H1 (cell line): ENCODE measurements at regions not wholly inside any gene's neighbourhood (a gene's known extent, or its start where the extent isn't known, plus 50 kb on each side); places are given as distances from the start of the nearest gene placed in this dataset.

Experiments used
- CTCF ChIA-PET: fragments of 300-600 bp; sonication (Branson Sonifier 250); formaldehyde crosslinking; loops from one replicate; lab custom pipeline; 2021; ENCODE audit not compliant: partially characterized antibody; lab: Charles Lee
- POLR2A ChIA-PET: fragments of 300-600 bp; sonication (Branson Sonifier 250); formaldehyde crosslinking; loops from one replicate; lab custom pipeline; 2021; ENCODE audit warnings: inconsistent platforms; ENCODE audit not compliant: partially characterized antibody; lab: Charles Lee
- DNase-seq, 2 experiments: peaks; one replicate each; pipeline versions ENCODE4 v3.0.0 to v3.0.0-alpha.2; 2010 to 2022; ENCODE audit warnings: low spot score in 2 of 2, low read depth in 1 of 2, mixed read lengths in 1 of 2
- FAIRE-seq: peaks from 2 replicates; lab custom pipeline; 2011; peaks lifted over from hg19 to GRCh38; lab: Jason Lieb, UNC
- H2AFZ ChIP-seq: 2 replicates; pipeline ENCODE4 v1.8.1; 2012; ENCODE audit warnings: low read length, inconsistent platforms
- H2AK5ac ChIP-seq: 2 replicates; pipeline ENCODE4 v1.6.1; 2013; ENCODE audit warnings: low read depth, low read length
- H2BK120ac ChIP-seq: replicated peaks from 2 replicates; pipeline ENCODE3; 2013; ENCODE audit warnings: low read depth, low read length, inconsistent platforms
- H2BK12ac ChIP-seq: 2 replicates; pipeline ENCODE4 v1.6.1; 2013; ENCODE audit warnings: low read depth, low read length
- H2BK15ac ChIP-seq: 2 replicates; pipeline ENCODE4 v1.6.1; 2013; ENCODE audit warnings: low read length
- H2BK20ac ChIP-seq: 2 replicates; pipeline ENCODE4 v1.6.1; 2013; ENCODE audit warnings: low read length
- H2BK5ac ChIP-seq: 2 replicates; pipeline ENCODE4 v1.6.1; 2013; ENCODE audit warnings: low read depth, low read length
- H3K14ac ChIP-seq: 2 replicates; pipeline ENCODE4 v1.6.1; 2013; ENCODE audit warnings: inconsistent platforms; ENCODE audit not compliant: insufficient read length
- H3K18ac ChIP-seq: 2 replicates; pipeline ENCODE4 v1.6.1; 2013; ENCODE audit warnings: low read length; ENCODE audit errors: extremely low read depth
- H3K23ac ChIP-seq: 2 replicates; pipeline ENCODE4 v1.6.1; 2013; ENCODE audit warnings: inconsistent platforms; ENCODE audit not compliant: insufficient read length
- H3K23me2 ChIP-seq: 2 replicates; pipeline ENCODE4 v1.6.1; 2013; ENCODE audit warnings: low read depth, low read length
- H3K27ac ChIP-seq: 2 replicates; pipeline ENCODE4 v1.6.1; 2011; ENCODE audit warnings: low read depth, low read length, inconsistent platforms
- H3K27me3 ChIP-seq, 4 experiments: replicated peaks in 1 of 4; 1 replicate in 1 of 4; 2 replicates in 3 of 4; pipeline versions ENCODE4 v1.6.1 to v1.8.1; 2011 to 2013; ENCODE audit warnings: low read length in 3 of 4, mild to moderate bottlenecking in 3 of 4, inconsistent platforms in 2 of 4, mixed read lengths in 2 of 4, moderate library complexity in 1 of 4; ENCODE audit not compliant: control insufficient read depth in 3 of 4, insufficient read depth in 3 of 4; ENCODE audit errors: extremely low read depth in 1 of 4
- H3K36me3 ChIP-seq, 4 experiments: 2 replicates each; pipeline versions ENCODE4 v1.6.1 to v1.8.1; 2011 to 2013; ENCODE audit warnings: mild to moderate bottlenecking in 4 of 4, low read length in 3 of 4, moderate library complexity in 2 of 4, control low read depth in 1 of 4, inconsistent platforms in 1 of 4; ENCODE audit not compliant: insufficient read depth in 4 of 4, control insufficient read depth in 2 of 4
- H3K4ac ChIP-seq: replicated peaks from 2 replicates; pipeline ENCODE3; 2013; ENCODE audit warnings: low read length, low read depth, mixed read lengths, inconsistent platforms; ENCODE audit not compliant: insufficient read length
- H3K4me1 ChIP-seq, 4 experiments: replicated peaks in 1 of 4; 1 replicate in 1 of 4; 2 replicates in 3 of 4; pipeline versions ENCODE4 v1.6.1 to v1.8.1; 2011 to 2013; ENCODE audit warnings: low read length in 3 of 4, inconsistent platforms in 2 of 4, mixed read lengths in 1 of 4; ENCODE audit not compliant: insufficient read depth in 4 of 4, control insufficient read depth in 3 of 4
- H3K4me2 ChIP-seq, 2 experiments: 2 replicates each; pipeline versions ENCODE4 v1.6.1 to v1.8.1; 2011 to 2013; ENCODE audit warnings: low read depth in 2 of 2, low read length in 2 of 2, control low read depth in 1 of 2, inconsistent platforms in 1 of 2, mild to moderate bottlenecking in 1 of 2; ENCODE audit not compliant: insufficient read depth in 1 of 2
- H3K4me3 ChIP-seq, 4 experiments: fragments of 200-600, 300-600 bp in 1 of 4; sonication (generic), shearing (Covaris generic), sonication (Bioruptor Twin) in 1 of 4; 2 replicates each; pipeline versions ENCODE4 v1.5.1 to v1.8.1; 2011 to 2016; ENCODE audit warnings: low read length in 4 of 4, low read depth in 3 of 4, control low read depth in 2 of 4, inconsistent platforms in 2 of 4, mild to moderate bottlenecking in 2 of 4, mixed read lengths in 1 of 4, moderate library complexity in 1 of 4; ENCODE audit not compliant: insufficient read depth in 2 of 4; ENCODE audit errors: extremely low read depth in 1 of 4
- H3K56ac ChIP-seq: replicated peaks from 2 replicates; pipeline ENCODE3; 2013; ENCODE audit warnings: low read depth, mild to moderate bottlenecking, mixed read lengths, low read length, inconsistent platforms; ENCODE audit not compliant: insufficient read length
- H3K79me1 ChIP-seq: 2 replicates; pipeline ENCODE4 v1.6.1; 2013; ENCODE audit warnings: low read depth, low read length, control low read depth
- H3K79me2 ChIP-seq, 2 experiments: 2 replicates each; pipeline versions ENCODE4 v1.6.1 to v1.8.1; 2012 to 2013; ENCODE audit warnings: low read length in 2 of 2, mild to moderate bottlenecking in 2 of 2, inconsistent platforms in 1 of 2; ENCODE audit not compliant: insufficient read depth in 2 of 2, control insufficient read depth in 1 of 2
- H3K9ac ChIP-seq, 4 experiments: replicated peaks in 1 of 4; 1 replicate in 1 of 4; 2 replicates in 3 of 4; pipeline versions ENCODE4 v1.6.1 to v1.8.1; 2011 to 2013; ENCODE audit warnings: low read depth in 3 of 4, low read length in 3 of 4, control low read depth in 2 of 4, mild to moderate bottlenecking in 2 of 4, moderate library complexity in 2 of 4, inconsistent platforms in 1 of 4; ENCODE audit errors: extremely low read depth in 1 of 4
- H3K9me3 ChIP-seq, 2 experiments: 2 replicates each; pipeline versions ENCODE4 v1.6.1 to v1.8.1; 2012 to 2013; ENCODE audit warnings: mild to moderate bottlenecking in 2 of 2, moderate library complexity in 2 of 2, control low read depth in 1 of 2, inconsistent platforms in 1 of 2, low read depth in 1 of 2, low read length in 1 of 2, mixed read lengths in 1 of 2; ENCODE audit not compliant: insufficient read depth in 2 of 2
- H4K20me1 ChIP-seq, 2 experiments: replicated peaks in 1 of 2; 2 replicates each; pipeline versions ENCODE3 to v1.8.1; 2011 to 2013; ENCODE audit warnings: inconsistent platforms in 2 of 2, low read length in 2 of 2, mild to moderate bottlenecking in 1 of 2; ENCODE audit not compliant: insufficient read depth in 2 of 2, control insufficient read depth in 1 of 2
- H4K5ac ChIP-seq: 2 replicates; pipeline ENCODE4 v1.6.1; 2013; ENCODE audit warnings: low read length, low read depth, mixed read lengths, inconsistent platforms; ENCODE audit not compliant: insufficient read length
- H4K8ac ChIP-seq: 2 replicates; pipeline ENCODE4 v1.8.0; 2013; ENCODE audit warnings: mild to moderate bottlenecking, moderate library complexity, low read length, inconsistent platforms; ENCODE audit not compliant: insufficient read depth; ENCODE audit errors: extremely low read depth
- H4K91ac ChIP-seq: replicated peaks from 2 replicates; pipeline ENCODE3; 2013; ENCODE audit warnings: low read length, mixed read lengths, inconsistent platforms; ENCODE audit not compliant: insufficient read length
- CBX5 ChIP-seq: fragments of 300-800, 300-1000 bp; sonication (generic); IDR thresholded peaks from 2 replicates; pipeline ENCODE4 v1.7.1; 2016; ENCODE audit warnings: antibody characterized with exemption, low read length, low read depth
- CBX8 ChIP-seq: fragments of 300-800, 300-1000 bp; sonication (generic); IDR thresholded peaks from 2 replicates; pipeline ENCODE4 v1.7.1; 2016; ENCODE audit warnings: low read depth, low read length, borderline replicate concordance
- CREB1 ChIP-seq: IDR thresholded peaks from 2 replicates; pipeline ENCODE4 v1.6.1; 2012; ENCODE audit warnings: inconsistent platforms
- EP300 ChIP-seq, 2 experiments: IDR thresholded peaks; 1 replicate in 1 of 2; 2 replicates in 1 of 2; pipeline ENCODE4 v1.6.1; 2011 to 2012; ENCODE audit warnings: low read depth in 2 of 2, low read length in 2 of 2, mild to moderate bottlenecking in 2 of 2, borderline replicate concordance in 1 of 2, inconsistent platforms in 1 of 2, moderate library complexity in 1 of 2
- EZH2 ChIP-seq: fragments of 200-600 bp; sonication (generic); IDR thresholded peaks from 2 replicates; pipeline ENCODE4 v1.7.1; 2012; ENCODE audit warnings: low read depth, mild to moderate bottlenecking, moderate library complexity, low read length, inconsistent platforms; ENCODE audit not compliant: severe bottlenecking
- KDM5A ChIP-seq: fragments of 200-600 bp; IDR thresholded peaks from 2 replicates; pipeline ENCODE4 v1.7.1; 2012; ENCODE audit warnings: mild to moderate bottlenecking, low read length, inconsistent platforms, mixed read lengths
- PHF8 ChIP-seq: fragments of 200-600 bp; sonication (generic); conservative IDR thresholded peaks from 2 replicates; pipeline ENCODE4 v1.7.1; 2012; ENCODE audit warnings: low read depth, mild to moderate bottlenecking, inconsistent platforms, low read length, moderate library complexity
- SP1 ChIP-seq: IDR thresholded peaks from 2 replicates; pipeline ENCODE4 v1.6.1; 2011; ENCODE audit warnings: low read depth, low read length
- SRF ChIP-seq: IDR thresholded peaks from 2 replicates; pipeline ENCODE4 v1.6.1; 2011; ENCODE audit warnings: mild to moderate bottlenecking, low read depth, low read length, moderate library complexity
- WGBS, 2 experiments: shearing (Covaris generic) in 1 of 2; methylation state at CpG; one replicate each; pipeline versions ENCODE4 v1.1.6 to v1.1.7; 2013 to 2015; ENCODE audit warnings: low lambda C conversion rate in 2 of 2, mixed read lengths in 2 of 2, inconsistent platforms in 1 of 2, low coverage in 1 of 2, missing lambda C conversion rate in 1 of 2; ENCODE audit not compliant: insufficient replicate concordance in 2 of 2, insufficient coverage in 1 of 2, insufficient read length in 1 of 2; ENCODE audit errors: extremely low coverage in 1 of 2, missing lambda C conversion rate in 1 of 2; 5-methylcytosine and 5-hydroxymethylcytosine counted together
- TF ChIP-seq, protein P1 (sequence below): IDR thresholded peaks from 2 replicates; pipeline ENCODE4 v1.6.1; 2012; ENCODE audit warnings: inconsistent platforms

DNA sequence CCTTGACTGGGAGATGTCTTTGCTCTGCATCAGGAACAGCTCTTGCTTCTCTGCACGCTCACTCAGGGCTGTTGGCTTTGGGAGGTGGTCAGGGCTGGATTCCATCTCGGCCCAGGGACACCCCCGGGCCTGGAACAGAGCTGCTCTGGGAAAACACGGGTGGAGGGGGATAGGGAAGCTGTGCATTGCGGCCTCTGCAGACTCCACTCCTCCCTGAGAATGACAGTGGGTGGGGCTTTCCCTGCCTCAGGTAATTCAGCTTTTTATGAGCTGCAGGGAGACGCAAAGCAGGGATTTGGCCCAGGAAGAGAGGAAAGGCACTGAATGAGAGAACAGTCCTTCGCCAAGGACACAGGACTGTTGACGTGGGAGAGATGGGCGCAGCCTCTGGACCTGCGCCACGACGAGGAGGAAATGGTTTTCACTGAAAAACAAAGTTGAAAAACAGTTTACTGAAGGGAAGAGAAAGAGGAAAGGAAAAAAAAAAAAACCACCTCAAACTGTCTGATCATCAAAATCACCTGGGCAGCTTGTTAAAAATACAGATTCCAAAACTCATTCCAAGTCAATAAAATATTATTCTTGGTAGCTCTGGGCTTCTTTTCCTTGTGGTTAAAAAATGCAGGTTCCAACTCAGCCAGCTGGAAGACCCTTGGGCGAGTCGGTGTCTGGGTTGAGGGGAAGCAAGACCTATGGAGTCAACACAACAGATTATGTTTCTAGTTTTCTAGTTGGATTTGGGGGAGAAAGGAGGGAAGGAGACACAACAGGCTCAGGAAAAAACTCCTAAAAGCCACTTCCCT, 194.0 kb downstream of the ZFP36L2 start:
- Histone ChIP-seq H3K36me3 (no peaks in the 10 kb centered on the region), H4K20me1 (no peaks in the 10 kb centered on the region), H3K27ac (no peak overlapping the region), H3K23ac (no peak overlapping the region), H4K91ac (no peak overlapping the region), H3K4me1 (0 out of 7 replicates have a peak, but pooled peaks cover 0 to 3% (median 0%) of the 10 kb centered on the region in 4 experiments), H3K79me1 (no peaks in the 10 kb centered on the region), H3K23me2 (no peaks in the 10 kb centered on the region), H3K9ac (no peak overlapping the region), H4K8ac (no peak overlapping the region), H2BK12ac (0 out of 2 replicates have a peak overlapping the region, but pooled peaks have one; percentile 43), H4K5ac (no peak overlapping the region), H3K18ac (no peak overlapping the region; the same call in 1 of the 2 replicates), H3K27me3 (no peaks in the 10 kb centered on the region), H2BK20ac (peak overlapping the region; percentile 43; the same call in 1 of the 2 replicates), H3K4me3 (no peak overlapping the region), H2BK120ac (no peak overlapping the region), H2BK5ac (no peak overlapping the region), H2AFZ (peak overlapping the region; percentile 94), H3K56ac (no peak overlapping the region), H3K4me2 (no peak overlapping the region), H3K4ac (no peak overlapping the region), H3K14ac (no peak overlapping the region), H3K9me3 (no peaks in the 10 kb centered on the region), H3K79me2 (no peaks in the 10 kb centered on the region), H2BK15ac (no peak overlapping the region), H2AK5ac (no peak overlapping the region)
- FAIRE-seq, result no peak
- ChIA-PET CTCF (interaction anchor here (0.6 to 1.6 kb wide), 11 partner anchors 9 to 208 kb away, joined by 3 to 7 read pairs (median 3); no protein-coding TSS in a partner anchor), POLR2A (interaction anchor here (1.4 kb wide), 1 partner anchor 69 kb away, joined by 5 read pairs; no protein-coding TSS in a partner anchor)
- WGBS, 2 experiments, result 88% methylated on average over 14 of the region's 14 CpGs; no CpG with 5 or more reads in 1 of the 2 experiments
- no peak for DNase-seq
- TF ChIP-seq EZH2 (no peak), SP1 (no peak), SRF (no peak), CREB1 (no peak), CBX5 (no peak), CBX8 (no peak), KDM5A (no peak), PHF8 (no peak), EP300 (IDR thresholded peaks at IDR 0.05; ENCODE audit: borderline replicate concordance in 1 of 2, low read depth in 2 of 2, low read length in 2 of 2) (no peak)
- TF ChIP-seq, protein P1, sequence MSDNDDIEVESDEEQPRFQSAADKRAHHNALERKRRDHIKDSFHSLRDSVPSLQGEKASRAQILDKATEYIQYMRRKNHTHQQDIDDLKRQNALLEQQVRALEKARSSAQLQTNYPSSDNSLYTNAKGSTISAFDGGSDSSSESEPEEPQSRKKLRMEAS, result no peak
- TF ChIP-seq, all 59 proteins: peak for 0
